H1 (cell line): ENCODE measurements at regions not wholly inside any gene's neighbourhood (a gene's known extent, or its start where the extent isn't known, plus 50 kb on each side); places are given as distances from the start of the nearest gene placed in this dataset.

Experiments used
- GABPA ChIP-seq: IDR thresholded peaks from 2 replicates; pipeline ENCODE4 v1.6.1; 2011; ENCODE audit warnings: mild to moderate bottlenecking, low read length, moderate library complexity, borderline replicate concordance; ENCODE audit not compliant: insufficient read depth
- KDM4A ChIP-seq: IDR thresholded peaks from one replicate; pipeline ENCODE4 v1.7.1; 2012; ENCODE audit warnings: low read depth, mild to moderate bottlenecking, moderate library complexity, low read length, inconsistent platforms; ENCODE audit not compliant: severe bottlenecking
- RFX5 ChIP-seq: IDR thresholded peaks from 2 replicates; pipeline ENCODE4 v1.6.1; 2011; ENCODE audit warnings: low read depth, low read length, improper control_type of control experiment, borderline replicate concordance
- RNF2 ChIP-seq: fragments of 200-900, 300-1000 bp; sonication (generic); IDR thresholded peaks from 2 replicates; pipeline ENCODE4 v1.7.1; 2016; ENCODE audit warnings: borderline replicate concordance, low read depth, mild to moderate bottlenecking, antibody characterized with exemption, low read length; ENCODE audit not compliant: poor library complexity, severe bottlenecking; ENCODE audit errors: missing control alignments
- USF2 ChIP-seq: IDR thresholded peaks from 2 replicates; pipeline ENCODE4 v1.6.1; 2011; ENCODE audit warnings: low read length, improper control_type of control experiment

GRCh38 chr13:86378628-86379027 lies 579.4 kb upstream of the SLITRK6 start (continued):
- TF ChIP-seq USF2 (no peak), RFX5 (no peak), KDM4A (no peak), RNF2 (no peak), GABPA (no peak)
- TF ChIP-seq, all 59 proteins: peak for 0
